A673 (cell line): ENCODE measurements at regions not wholly inside any gene's neighbourhood (a gene's known extent, or its start where the extent isn't known, plus 50 kb on each side); places are given as distances from the start of the nearest gene placed in this dataset.
A peak's percentile ranks its signal among the peaks of the same experiment; 100 is the strongest.

ENCODE experiments used
- BruUV-seq: library from RNA; stranded (reverse); fragments of 400-500 nt; replicated peaks from 2 replicates; lab custom pipeline; 2021; lab: Mats Ljungman, UMichigan
- CTCF ChIA-PET: fragments of 300-600 bp; sonication (Branson Sonifier 250); formaldehyde crosslinking; loops from one replicate; lab custom pipeline; 2022; ENCODE audit warnings: antibody characterized with exemption; lab: Charles Lee
- POLR2A ChIA-PET: fragments of 300-600 bp; sonication (Branson Sonifier 250); formaldehyde crosslinking; loops from one replicate; lab custom pipeline; 2022; ENCODE audit warnings: antibody characterized with exemption; ENCODE audit not compliant: low non-redundant PET; lab: Charles Lee
- DNase-seq: peaks from one replicate; pipeline ENCODE4 v3.0.0-alpha.2; 2015; ENCODE audit warnings: low spot score
- H3K27ac ChIP-seq: fragments of 200-600 bp; sonication (generic); 2 replicates; pipeline ENCODE4 v1.5.1; 2016; ENCODE audit warnings: mixed run types, low read depth, mild to moderate bottlenecking, mixed read lengths, antibody characterized with exemption, low read length; ENCODE audit not compliant: poor library complexity, severe bottlenecking
- H3K27me3 ChIP-seq: fragments of 200-600 bp; sonication (generic); replicated peaks from 2 replicates; pipeline ENCODE4 v1.6.1; 2017; ENCODE audit warnings: mixed run types, low read depth, mild to moderate bottlenecking, mixed read lengths, antibody characterized with exemption, low read length; ENCODE audit not compliant: insufficient read depth, poor library complexity
- H3K36me3 ChIP-seq: fragments of 200-600 bp; sonication (generic); 2 replicates; pipeline ENCODE4 v1.6.1; 2016; ENCODE audit warnings: mixed run types, mild to moderate bottlenecking, mixed read lengths, antibody characterized with exemption, low read length; ENCODE audit not compliant: insufficient read depth, poor library complexity, severe bottlenecking
- H3K4me1 ChIP-seq: fragments of 200-600 bp; sonication (generic); 2 replicates; pipeline ENCODE4 v1.6.1; 2017; ENCODE audit warnings: mixed run types, mild to moderate bottlenecking, mixed read lengths, antibody characterized with exemption, low read length; ENCODE audit not compliant: insufficient read depth, poor library complexity, severe bottlenecking
- H3K4me3 ChIP-seq: fragments of 200-600 bp; sonication (generic); 2 replicates; pipeline ENCODE4 v1.5.1; 2016; ENCODE audit warnings: low read depth, mixed run types, mild to moderate bottlenecking, mixed read lengths, low read length; ENCODE audit not compliant: poor library complexity, severe bottlenecking
- H3K9me3 ChIP-seq: fragments of 200-600 bp; sonication (generic); 2 replicates; pipeline ENCODE4 v1.6.1; 2016; ENCODE audit warnings: mixed run types, low read depth, mild to moderate bottlenecking, mixed read lengths, antibody characterized with exemption, low read length; ENCODE audit not compliant: poor library complexity, severe bottlenecking
- EZH2 ChIP-seq: fragments of 200-600 bp; sonication (generic); IDR thresholded peaks from 2 replicates; pipeline ENCODE4 v1.6.1; 2017; ENCODE audit warnings: borderline replicate concordance, low read depth, mild to moderate bottlenecking, mixed read lengths, antibody characterized with exemption, low read length; ENCODE audit not compliant: poor library complexity, severe bottlenecking
- intact Hi-C: fragments of 100-400 bp; cut with micrococcal nuclease; formaldehyde crosslinking; loops from one replicate; pipeline ENCODE4 v1.10.0; 2022; ENCODE audit not compliant: unreplicated experiment
- TF ChIP-seq, protein P1 (sequence below): fragments of 300-800, 200-600 bp; sonication (generic); conservative IDR thresholded peaks from 2 replicates; pipeline ENCODE4 v1.5.1; 2017; ENCODE audit warnings: low read depth, mild to moderate bottlenecking, antibody characterized with exemption, low read length, moderate library complexity, mixed read lengths

DNA sequence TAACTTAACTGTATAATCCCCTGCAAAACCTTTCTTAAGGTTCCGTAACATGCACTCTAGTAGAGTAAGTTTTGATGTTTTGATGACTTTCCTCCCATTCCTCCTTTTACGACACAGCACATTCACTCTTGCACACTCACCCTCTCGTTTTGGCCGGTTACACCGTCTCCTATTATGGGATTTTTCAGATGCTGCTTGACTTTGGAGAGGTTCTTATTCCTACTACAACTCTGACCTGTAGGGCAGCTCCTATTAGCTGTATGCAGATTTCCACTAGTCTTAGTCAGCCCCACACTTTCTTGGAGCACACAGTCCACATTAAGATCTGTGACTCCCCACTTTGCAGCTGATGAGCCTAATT, 223.7 kb upstream of the SYNCRIP start:
- no peaks in the 10 kb centered on the region for H3K4me1 ChIP-seq
- DNase-seq: no peak
- TF ChIP-seq, protein P1, sequence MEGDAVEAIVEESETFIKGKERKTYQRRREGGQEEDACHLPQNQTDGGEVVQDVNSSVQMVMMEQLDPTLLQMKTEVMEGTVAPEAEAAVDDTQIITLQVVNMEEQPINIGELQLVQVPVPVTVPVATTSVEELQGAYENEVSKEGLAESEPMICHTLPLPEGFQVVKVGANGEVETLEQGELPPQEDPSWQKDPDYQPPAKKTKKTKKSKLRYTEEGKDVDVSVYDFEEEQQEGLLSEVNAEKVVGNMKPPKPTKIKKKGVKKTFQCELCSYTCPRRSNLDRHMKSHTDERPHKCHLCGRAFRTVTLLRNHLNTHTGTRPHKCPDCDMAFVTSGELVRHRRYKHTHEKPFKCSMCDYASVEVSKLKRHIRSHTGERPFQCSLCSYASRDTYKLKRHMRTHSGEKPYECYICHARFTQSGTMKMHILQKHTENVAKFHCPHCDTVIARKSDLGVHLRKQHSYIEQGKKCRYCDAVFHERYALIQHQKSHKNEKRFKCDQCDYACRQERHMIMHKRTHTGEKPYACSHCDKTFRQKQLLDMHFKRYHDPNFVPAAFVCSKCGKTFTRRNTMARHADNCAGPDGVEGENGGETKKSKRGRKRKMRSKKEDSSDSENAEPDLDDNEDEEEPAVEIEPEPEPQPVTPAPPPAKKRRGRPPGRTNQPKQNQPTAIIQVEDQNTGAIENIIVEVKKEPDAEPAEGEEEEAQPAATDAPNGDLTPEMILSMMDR: no peak
- TF ChIP-seq EZH2: no peak
- H3K27ac ChIP-seq: no peak overlapping the region
- ChIA-PET CTCF (no interaction called here), POLR2A (no interaction called here)
- H3K9me3 ChIP-seq: no peaks in the 10 kb centered on the region
- intact Hi-C loops: no loop called here
- no peaks in the 10 kb centered on the region for H3K27me3 ChIP-seq
- no peaks in the 10 kb centered on the region for H3K36me3 ChIP-seq
- H3K4me3 ChIP-seq: peak overlapping the region; percentile 38
- no TSS peak for BruUV-seq

DNA sequence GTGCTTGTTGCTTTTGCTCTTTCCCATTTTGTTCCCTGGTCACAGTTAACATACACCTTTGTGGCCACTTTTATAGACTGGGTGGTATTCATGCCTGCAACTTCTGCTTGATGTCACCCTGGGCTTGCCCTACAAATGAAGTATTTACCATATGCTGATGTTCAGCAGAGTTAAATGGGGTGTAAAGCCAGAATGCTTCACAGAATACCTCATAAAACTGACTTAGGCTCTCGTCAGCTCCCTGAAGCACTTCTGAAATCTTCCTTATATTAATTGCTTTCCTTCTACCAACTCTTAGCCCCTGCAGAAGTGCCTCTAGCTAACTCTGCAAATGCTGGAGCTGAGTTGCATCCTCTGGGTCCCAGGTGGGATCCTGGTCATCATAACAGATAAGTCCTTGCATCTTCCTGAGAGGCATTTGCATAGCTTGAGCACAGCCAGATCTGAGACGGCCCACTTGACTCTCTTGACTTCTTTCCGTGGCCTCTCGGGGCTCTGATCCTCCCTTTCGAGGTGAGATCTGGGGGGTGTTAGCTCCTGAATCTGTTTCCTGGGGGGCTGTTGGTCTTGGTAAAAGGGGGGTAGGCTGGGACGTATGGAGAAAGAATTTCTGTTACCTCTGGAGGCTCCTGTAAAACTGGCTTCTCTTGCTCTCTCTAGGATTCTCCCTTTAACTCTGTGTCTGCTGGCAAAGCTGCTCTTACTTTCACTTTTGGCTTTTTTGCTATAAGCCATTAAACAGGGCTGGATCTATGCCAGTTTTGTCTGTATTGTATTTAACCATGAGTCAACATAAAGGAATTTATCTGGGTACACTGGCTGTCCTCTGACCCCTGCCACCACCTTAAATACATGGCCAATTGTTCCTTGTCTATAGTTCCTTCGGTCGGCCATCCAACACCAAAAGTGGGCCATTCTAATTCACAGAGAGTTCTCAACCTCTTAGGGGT, 223.0 kb upstream of the SYNCRIP start:
- H3K4me1 ChIP-seq: no peaks in the 10 kb centered on the region
- intact Hi-C loops: no loop called here
- no peaks in the 10 kb centered on the region for H3K36me3 ChIP-seq
- H3K9me3 ChIP-seq: no peaks in the 10 kb centered on the region
- peak overlapping the region; percentile 35 for H3K27ac ChIP-seq
- TF ChIP-seq, protein P1: no peak
- TF ChIP-seq EZH2: no peak
- POLR2A ChIA-PET: interaction anchor here (0.6 kb wide), 1 partner anchor 32 kb away, joined by 3 read pairs; no protein-coding TSS in a partner anchor
- no peaks in the 10 kb centered on the region for H3K27me3 ChIP-seq
- H3K4me3 ChIP-seq: peak overlapping the region; percentile 38
- CTCF ChIA-PET: no interaction called here
- BruUV-seq: no TSS peak
- peak; percentile 56 for DNase-seq

DNA sequence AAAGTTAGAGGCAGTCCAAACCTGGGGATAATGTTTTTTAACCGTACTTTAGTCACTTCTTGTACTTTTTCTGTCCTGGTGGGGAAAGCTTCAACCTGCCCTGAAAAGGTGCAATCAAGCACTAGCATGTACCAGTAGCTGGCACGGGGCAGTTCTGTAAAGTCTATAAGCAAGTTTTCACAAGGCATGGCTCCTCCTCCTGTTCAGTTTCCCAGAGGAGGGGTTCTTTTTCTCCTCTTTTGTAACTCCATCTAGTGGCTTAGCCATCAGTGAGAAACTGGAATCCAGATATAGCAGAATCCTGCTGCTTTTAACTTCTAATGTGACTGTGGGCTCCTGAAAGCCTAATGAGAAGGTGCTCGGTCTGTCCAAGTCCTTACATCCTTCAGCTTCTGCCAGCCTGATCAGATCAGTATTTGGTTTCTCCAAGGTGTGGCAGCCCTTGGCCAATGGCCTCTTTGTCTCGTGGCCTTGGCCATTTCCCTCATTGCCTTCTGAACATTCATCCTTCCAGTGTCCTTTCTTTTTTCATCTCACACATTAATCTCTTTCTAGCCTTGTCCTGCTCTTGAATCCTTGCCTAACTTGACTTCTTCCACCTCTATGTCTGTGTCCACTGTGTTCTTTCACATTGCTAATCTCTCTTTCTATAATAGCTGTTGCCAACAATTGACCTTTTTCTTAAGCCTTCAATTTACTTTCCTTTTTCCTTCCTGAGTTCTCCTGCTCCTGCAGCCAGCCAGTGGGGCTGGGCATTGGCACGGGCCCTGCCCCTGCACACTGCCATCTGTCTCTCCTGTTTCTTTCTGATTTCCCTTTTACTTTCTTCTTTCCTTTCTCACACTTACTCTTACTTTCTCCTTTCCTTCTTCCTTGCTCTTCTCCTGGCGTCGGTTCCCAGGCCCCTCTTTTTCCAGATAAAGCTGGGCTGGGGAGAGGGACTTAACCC, 222.0 kb upstream of the SYNCRIP start:
- BruUV-seq: no TSS peak
- intact Hi-C loops: no loop called here
- POLR2A ChIA-PET: interaction anchor here (0.6 kb wide), 1 partner anchor 31 kb away, joined by 3 read pairs; no protein-coding TSS in a partner anchor
- Histone ChIP-seq H3K27ac (no peak overlapping the region), H3K4me3 (peak overlapping the region; percentile 38), H3K4me1 (no peaks in the 10 kb centered on the region), H3K27me3 (no peaks in the 10 kb centered on the region), H3K36me3 (no peaks in the 10 kb centered on the region), H3K9me3 (no peaks in the 10 kb centered on the region)
- peak; percentile 56 for DNase-seq
- CTCF ChIA-PET: no interaction called here
- TF ChIP-seq, protein P1: 0 out of 2 replicates have a peak, but pooled peaks have one; percentile 26
- TF ChIP-seq EZH2: no peak
